ENCODE measurements at regions not wholly inside any gene's neighbourhood (a gene's known extent, or its start where the extent isn't known, plus 50 kb on each side); places are given as distances from the start of the nearest gene placed in this dataset.

- ATAC-seq (no peak), DNase-seq (ENCODE audit: low spot score) (no peak)
- Mint-ChIP-seq H3K9me3 (peaks cover 7% of the 10 kb centered on the region), H3K27me3 (no peaks in the 10 kb centered on the region), H3K4me1 (ENCODE audit: low read depth in 2 of 2) (no peaks in the 10 kb centered on the region), H3K27ac (no peak overlapping the region), H3K36me3 (no peaks in the 10 kb centered on the region), H3K4me3 (no peak overlapping the region)
Observed at GRCh38 chr4:189765736-189766135, 174.9 kb upstream of the FRG1 start.

- H3K36me3 Mint-ChIP-seq: no peaks in the 10 kb centered on the region
- H3K9me3 Mint-ChIP-seq: peaks cover 10% of the 10 kb centered on the region
- no peaks in the 10 kb centered on the region for H3K27me3 Mint-ChIP-seq
- H3K27ac Mint-ChIP-seq: no peak overlapping the region
- H3K4me1 Mint-ChIP-seq (ENCODE audit: low read depth in 2 of 2): no peaks in the 10 kb centered on the region
- no peak overlapping the region for H3K4me3 Mint-ChIP-seq
- ATAC-seq (no peak), DNase-seq (ENCODE audit: low spot score) (no peak)
Observed at GRCh38 chr4:189767941-189768340, 172.7 kb upstream of the FRG1 start.

- Mint-ChIP-seq H3K4me3 (no peak overlapping the region), H3K36me3 (no peaks in the 10 kb centered on the region), H3K27me3 (no peaks in the 10 kb centered on the region), H3K9me3 (peaks cover 9% of the 10 kb centered on the region), H3K27ac (no peak overlapping the region), H3K4me1 (ENCODE audit: low read depth in 2 of 2) (no peaks in the 10 kb centered on the region)
- no peak for DNase-seq (ENCODE audit: low spot score)
- ATAC-seq: no peak
Observed at GRCh38 chr4:189769131-189769530, 171.5 kb upstream of the FRG1 start.

GRCh38 chr4:189771696-189772361 is 168.8 kb upstream of the FRG1 start:
- Mint-ChIP-seq H3K4me1 (ENCODE audit: low read depth in 2 of 2) (no peaks in the 10 kb centered on the region), H3K36me3 (no peaks in the 10 kb centered on the region), H3K27ac (no peak overlapping the region), H3K4me3 (no peak overlapping the region), H3K9me3 (peaks cover 9% of the 10 kb centered on the region), H3K27me3 (no peaks in the 10 kb centered on the region)
- DNase-seq (ENCODE audit: low spot score) (no peak), ATAC-seq (no peak)

GRCh38 chr4:189773909-189774308 is 166.8 kb upstream of the FRG1 start:
- no peak overlapping the region for H3K4me3 Mint-ChIP-seq
- H3K4me1 Mint-ChIP-seq (ENCODE audit: low read depth in 2 of 2): no peaks in the 10 kb centered on the region

GRCh38 chr4:189779281-189779980 is 161.2 kb upstream of the FRG1 start:
- Mint-ChIP-seq H3K9me3 (peaks cover 9% of the 10 kb centered on the region), H3K27ac (no peak overlapping the region), H3K36me3 (no peaks in the 10 kb centered on the region), H3K4me1 (ENCODE audit: low read depth in 2 of 2) (no peaks in the 10 kb centered on the region), H3K27me3 (no peaks in the 10 kb centered on the region), H3K4me3 (no peak overlapping the region)
- no peak for DNase-seq (ENCODE audit: low spot score)
- ATAC-seq: no peak

More at GRCh38 chr4:189773909-189774308, 166.8 kb upstream of the FRG1 start:
- Mint-ChIP-seq H3K27me3 (no peaks in the 10 kb centered on the region), H3K27ac (no peak overlapping the region), H3K9me3 (peaks cover 13% of the 10 kb centered on the region), H3K36me3 (no peaks in the 10 kb centered on the region)
- DNase-seq (ENCODE audit: low spot score) (no peak), ATAC-seq (no peak)

- ATAC-seq (no peak), DNase-seq (ENCODE audit: low spot score) (no peak)
- H3K4me3 Mint-ChIP-seq: no peak overlapping the region
- H3K4me1 Mint-ChIP-seq (ENCODE audit: low read depth in 2 of 2): no peaks in the 10 kb centered on the region
- H3K27ac Mint-ChIP-seq: no peak overlapping the region
- H3K9me3 Mint-ChIP-seq: peaks cover 9% of the 10 kb centered on the region
- no peaks in the 10 kb centered on the region for H3K36me3 Mint-ChIP-seq
- no peaks in the 10 kb centered on the region for H3K27me3 Mint-ChIP-seq
Observed at GRCh38 chr4:189780391-189780790, 160.3 kb upstream of the FRG1 start.

- no peak overlapping the region for H3K27ac Mint-ChIP-seq
- no peak for ATAC-seq
- H3K36me3 Mint-ChIP-seq: no peaks in the 10 kb centered on the region
- DNase-seq (ENCODE audit: low spot score): no peak
- peaks cover 5% of the 10 kb centered on the region for H3K9me3 Mint-ChIP-seq
- peaks cover 0 to 6% of the 10 kb centered on the region in 2 donors for H3K27me3 Mint-ChIP-seq
- no peaks in the 10 kb centered on the region for H3K4me1 Mint-ChIP-seq (ENCODE audit: low read depth in 2 of 2)
- no peak overlapping the region for H3K4me3 Mint-ChIP-seq
Observed at GRCh38 chr4:189784651-189785050, 156.0 kb upstream of the FRG1 start.

- no peaks in the 10 kb centered on the region for H3K4me1 Mint-ChIP-seq (ENCODE audit: low read depth in 2 of 2)
- ATAC-seq (no peak), DNase-seq (ENCODE audit: low spot score) (no peak)
- peaks cover 5% of the 10 kb centered on the region for H3K9me3 Mint-ChIP-seq
- H3K36me3 Mint-ChIP-seq: no peaks in the 10 kb centered on the region
- H3K4me3 Mint-ChIP-seq: no peak overlapping the region
- H3K27ac Mint-ChIP-seq: no peak overlapping the region
- peaks cover 0 to 6% of the 10 kb centered on the region in 2 donors for H3K27me3 Mint-ChIP-seq
Observed at GRCh38 chr4:189785257-189785656, 155.4 kb upstream of the FRG1 start.

- H3K27ac Mint-ChIP-seq: no peak overlapping the region
- ATAC-seq: no peak
- no peaks in the 10 kb centered on the region for H3K36me3 Mint-ChIP-seq
- peaks cover 5% of the 10 kb centered on the region for H3K9me3 Mint-ChIP-seq
- no peak overlapping the region for H3K4me3 Mint-ChIP-seq
- DNase-seq (ENCODE audit: low spot score): no peak
- peaks cover 0 to 6% of the 10 kb centered on the region in 2 donors for H3K27me3 Mint-ChIP-seq
- H3K4me1 Mint-ChIP-seq (ENCODE audit: low read depth in 2 of 2): no peaks in the 10 kb centered on the region
Observed at GRCh38 chr4:189786447-189786846, 154.2 kb upstream of the FRG1 start.

- Mint-ChIP-seq H3K9me3 (peaks cover 5% of the 10 kb centered on the region), H3K27me3 (peaks cover 0 to 6% of the 10 kb centered on the region in 2 donors), H3K4me1 (ENCODE audit: low read depth in 2 of 2) (no peaks in the 10 kb centered on the region), H3K4me3 (no peak overlapping the region), H3K36me3 (no peaks in the 10 kb centered on the region), H3K27ac (no peak overlapping the region)
- ATAC-seq (no peak), DNase-seq (ENCODE audit: low spot score) (no peak)
Observed at GRCh38 chr4:189787216-189788031, 153.2 kb upstream of the FRG1 start.

GRCh38 chr4:189792924-189793618 is 147.6 kb upstream of the FRG1 start:
- no peak overlapping the region for H3K4me3 Mint-ChIP-seq
- no peak overlapping the region for H3K27ac Mint-ChIP-seq
- no peaks in the 10 kb centered on the region for H3K9me3 Mint-ChIP-seq
- ATAC-seq: no peak
- no peak for DNase-seq (ENCODE audit: low spot score)
- peaks cover 0 to 6% of the 10 kb centered on the region in 2 donors for H3K4me1 Mint-ChIP-seq (ENCODE audit: low read depth in 2 of 2)
- no peaks in the 10 kb centered on the region for H3K36me3 Mint-ChIP-seq
- H3K27me3 Mint-ChIP-seq: no peaks in the 10 kb centered on the region

GRCh38 chr4:189800545-189801088 is 140.1 kb upstream of the FRG1 start:
- no peak overlapping the region for H3K27ac Mint-ChIP-seq
- no peaks in the 10 kb centered on the region for H3K4me1 Mint-ChIP-seq (ENCODE audit: low read depth in 2 of 2)
- no peak overlapping the region for H3K4me3 Mint-ChIP-seq
- H3K36me3 Mint-ChIP-seq: no peaks in the 10 kb centered on the region
- peaks cover 6% of the 10 kb centered on the region for H3K9me3 Mint-ChIP-seq
- H3K27me3 Mint-ChIP-seq: no peaks in the 10 kb centered on the region
- DNase-seq (ENCODE audit: low spot score) (no peak), ATAC-seq (no peak)

All from natural killer cell treated with Interleukin-12 subunit alpha and Interleukin-12 subunit beta and Interleukin-15 and Interleukin-18, amount 100 ng/mL, for 72 hours (primary cell).